Fibroblast of the aortic adventitia (primary cell): ENCODE measurements at regions not wholly inside any gene's neighbourhood (a gene's known extent, or its start where the extent isn't known, plus 50 kb on each side); places are given as distances from the start of the nearest gene placed in this dataset.

Source experiments
- DNase-seq: peaks from one replicate; pipeline ENCODE4 v3.0.0-alpha.2; 2010; ENCODE audit warnings: low read depth
- H3K4me3 ChIP-seq: 2 replicates; pipeline ENCODE4 v1.5.1; 2011; ENCODE audit warnings: low read depth, mild to moderate bottlenecking, control low read depth, low read length, moderate library complexity
- TF ChIP-seq, protein P1 (sequence below): IDR thresholded peaks from 2 replicates; pipeline ENCODE4 v1.5.1; 2011; ENCODE audit warnings: mild to moderate bottlenecking, low read length, control low read depth, inconsistent platforms; ENCODE audit not compliant: insufficient read depth

DNA sequence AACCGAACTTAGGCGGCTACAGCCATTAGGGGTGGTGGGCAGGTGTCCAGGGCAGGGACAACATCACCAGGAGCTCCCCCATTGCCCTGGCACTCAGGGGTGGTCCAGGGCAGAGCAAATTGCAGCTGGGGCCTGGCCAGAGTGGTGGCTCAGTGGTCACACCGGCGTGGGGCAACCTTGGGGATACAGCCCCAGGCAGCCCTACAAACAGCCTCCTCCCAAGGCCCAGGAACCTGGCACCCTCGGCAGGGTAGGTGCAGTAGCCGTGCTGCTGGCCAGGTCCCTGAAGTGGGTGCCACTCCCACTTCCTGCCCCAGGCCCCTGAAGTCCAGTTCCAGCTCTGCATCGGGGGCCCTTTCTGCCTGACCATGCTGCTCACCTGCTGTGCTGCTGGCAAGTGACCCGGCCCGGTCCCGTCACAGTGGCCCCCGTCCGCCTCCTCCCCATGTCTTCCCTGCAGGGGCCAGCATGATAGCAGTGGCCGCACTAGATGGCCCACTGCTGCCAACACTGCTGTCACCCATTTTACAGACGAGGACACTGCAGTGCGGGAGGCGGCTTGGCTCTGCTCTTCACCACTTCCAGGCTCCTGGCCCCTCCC, 712.8 kb downstream of the MATN1 start:
- DNase-seq, result no peak
- H3K4me3 ChIP-seq, result no peak overlapping the region
- TF ChIP-seq, protein P1, sequence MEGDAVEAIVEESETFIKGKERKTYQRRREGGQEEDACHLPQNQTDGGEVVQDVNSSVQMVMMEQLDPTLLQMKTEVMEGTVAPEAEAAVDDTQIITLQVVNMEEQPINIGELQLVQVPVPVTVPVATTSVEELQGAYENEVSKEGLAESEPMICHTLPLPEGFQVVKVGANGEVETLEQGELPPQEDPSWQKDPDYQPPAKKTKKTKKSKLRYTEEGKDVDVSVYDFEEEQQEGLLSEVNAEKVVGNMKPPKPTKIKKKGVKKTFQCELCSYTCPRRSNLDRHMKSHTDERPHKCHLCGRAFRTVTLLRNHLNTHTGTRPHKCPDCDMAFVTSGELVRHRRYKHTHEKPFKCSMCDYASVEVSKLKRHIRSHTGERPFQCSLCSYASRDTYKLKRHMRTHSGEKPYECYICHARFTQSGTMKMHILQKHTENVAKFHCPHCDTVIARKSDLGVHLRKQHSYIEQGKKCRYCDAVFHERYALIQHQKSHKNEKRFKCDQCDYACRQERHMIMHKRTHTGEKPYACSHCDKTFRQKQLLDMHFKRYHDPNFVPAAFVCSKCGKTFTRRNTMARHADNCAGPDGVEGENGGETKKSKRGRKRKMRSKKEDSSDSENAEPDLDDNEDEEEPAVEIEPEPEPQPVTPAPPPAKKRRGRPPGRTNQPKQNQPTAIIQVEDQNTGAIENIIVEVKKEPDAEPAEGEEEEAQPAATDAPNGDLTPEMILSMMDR, result no peak

DNA sequence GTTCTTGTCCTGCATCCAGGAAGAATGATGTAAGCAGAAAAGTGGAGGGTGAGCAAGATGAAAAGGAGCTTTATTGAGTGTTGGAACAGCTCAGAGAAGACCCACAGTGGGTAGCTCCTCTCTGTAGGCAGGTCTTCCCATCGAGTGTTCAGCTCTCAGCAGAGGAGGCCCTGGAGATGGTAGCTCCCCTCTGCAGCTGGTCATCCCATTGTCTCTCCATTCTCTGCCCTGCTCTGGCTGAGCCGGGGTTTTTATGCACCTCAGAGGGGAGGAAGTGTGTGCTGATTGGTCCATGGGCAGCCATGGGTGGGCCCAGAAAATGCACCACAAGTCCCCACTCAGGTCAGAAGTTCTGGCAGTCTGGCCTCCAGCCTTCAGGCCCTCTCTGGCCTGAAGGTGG, 713.7 kb downstream of the MATN1 start:
- no peak overlapping the region for H3K4me3 ChIP-seq
- DNase-seq, result no peak
- TF ChIP-seq, protein P1, result no peak

DNA sequence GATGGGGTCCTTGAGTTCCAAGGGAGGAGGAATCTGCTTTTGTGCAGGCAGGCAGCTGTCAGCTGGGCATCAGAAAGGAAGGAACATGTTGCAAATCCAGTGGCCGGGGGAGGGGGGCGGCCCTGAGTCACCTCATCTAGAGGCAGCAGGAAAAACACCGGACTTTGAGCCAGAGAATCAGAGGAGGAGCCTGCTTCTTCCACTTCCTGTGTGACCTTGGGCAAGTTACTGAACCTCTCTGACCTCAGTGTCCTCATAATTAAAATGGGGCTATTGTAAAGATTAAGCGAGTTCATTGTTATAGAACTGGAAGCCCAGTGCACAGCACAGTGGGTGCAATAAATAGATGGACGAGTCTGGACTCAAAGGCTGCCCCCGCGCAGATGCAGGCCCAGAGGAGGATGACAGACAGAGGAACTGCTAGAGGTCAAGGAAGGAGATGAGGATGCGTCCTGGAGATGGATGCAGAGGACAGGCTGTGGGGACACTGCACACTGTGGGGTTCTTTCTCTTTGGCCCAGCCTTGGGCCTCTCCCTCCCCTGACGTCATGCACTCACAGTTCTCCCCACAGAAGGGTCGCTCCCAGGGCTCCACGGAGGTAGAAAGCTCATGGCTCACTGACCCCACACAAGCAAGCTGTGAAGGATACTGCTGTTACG, 714.3 kb downstream of the MATN1 start:
- TF ChIP-seq, protein P1, result no peak
- no peak overlapping the region for H3K4me3 ChIP-seq
- no peak for DNase-seq

DNA sequence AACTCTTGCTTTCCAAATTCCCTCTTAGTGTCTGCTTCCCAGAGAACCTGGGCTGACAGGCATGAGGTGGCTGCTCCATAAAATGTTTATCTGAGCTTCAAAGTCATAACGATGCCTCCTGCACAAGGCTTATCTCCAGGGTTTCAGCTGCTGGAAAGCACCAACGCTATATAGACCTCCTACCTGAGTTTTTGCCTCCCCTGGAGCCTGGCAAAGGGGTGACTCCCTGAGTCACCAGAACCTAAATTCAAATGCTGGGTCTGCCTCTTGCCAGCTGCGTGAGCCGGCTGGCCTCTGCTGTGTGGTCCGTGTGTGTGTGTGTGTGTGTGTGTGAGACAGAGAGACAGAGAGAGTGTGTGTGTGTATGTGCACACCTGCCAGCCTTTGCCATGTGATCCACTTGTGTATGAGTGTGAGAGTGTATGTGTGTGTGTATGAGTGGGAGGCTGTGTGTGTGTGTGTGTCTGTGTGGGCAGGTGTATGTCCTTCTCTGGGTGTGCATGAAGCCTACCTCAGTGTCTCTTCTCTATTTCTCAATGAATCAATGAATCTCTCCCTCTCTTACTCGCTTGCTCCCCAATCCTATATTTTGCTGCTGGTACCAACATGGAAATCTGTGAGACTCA, 714.9 kb downstream of the MATN1 start:
- DNase-seq, result no peak
- TF ChIP-seq, protein P1, result no peak

DNA sequence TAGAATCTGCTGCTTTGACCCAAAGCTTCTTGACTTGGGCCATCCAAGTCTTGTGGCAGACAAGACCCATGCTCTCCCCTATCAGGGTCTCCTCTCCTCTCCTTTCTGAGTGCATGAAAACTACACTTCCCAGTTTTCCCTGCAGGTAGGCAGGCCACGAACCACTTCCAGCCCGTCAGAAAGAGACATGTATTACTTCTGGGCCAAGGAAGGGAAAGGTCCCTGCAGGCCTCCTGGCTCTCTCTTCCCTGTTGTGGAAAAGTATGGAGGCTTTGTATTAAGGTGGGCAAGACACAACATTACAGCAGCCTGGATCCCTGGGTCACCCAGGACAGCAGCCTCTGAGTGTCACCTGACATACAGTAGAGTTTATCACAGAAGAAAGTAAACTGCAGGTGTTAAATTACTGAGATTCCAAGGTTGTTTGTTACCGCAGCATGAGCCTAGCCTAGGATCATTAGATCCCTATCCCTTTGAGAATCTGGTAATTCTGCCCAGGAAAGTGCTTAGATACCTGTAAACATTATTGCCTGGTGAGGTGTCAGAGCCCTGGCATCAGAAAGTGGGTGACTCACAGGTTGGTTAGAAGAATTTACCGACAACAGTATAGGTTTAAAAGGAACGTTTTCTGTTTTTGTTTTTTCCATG, 717.3 kb downstream of the MATN1 start:
- TF ChIP-seq, protein P1, result no peak
- DNase-seq, result no peak
- H3K4me3 ChIP-seq, result no peak overlapping the region

More for the DNA sequence above, 714.9 kb downstream of the MATN1 start:
- H3K4me3 ChIP-seq, result no peak overlapping the region

DNA sequence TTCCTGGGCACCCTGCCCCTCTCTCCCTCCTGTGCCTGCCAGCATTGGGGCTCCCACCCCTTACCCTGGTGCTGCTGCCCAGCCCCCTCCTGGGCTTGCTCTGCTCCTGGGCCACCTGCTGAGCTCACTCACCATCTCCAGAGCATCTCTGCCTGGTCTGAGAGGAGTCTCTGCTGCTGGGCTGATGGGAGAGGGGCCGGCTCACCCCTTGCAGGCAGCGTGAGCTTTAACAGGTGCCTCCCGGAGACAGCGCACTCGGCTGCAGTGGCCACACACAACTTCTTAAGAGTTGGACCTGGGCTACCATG, 721.7 kb downstream of the MATN1 start:
- DNase-seq, result no peak
- no peak overlapping the region for H3K4me3 ChIP-seq
- TF ChIP-seq, protein P1, result no peak
